Gastroesophageal sphincter (tissue), 4 donors: ENCODE measurements at regions not wholly inside any gene's neighbourhood (a gene's known extent, or its start where the extent isn't known, plus 50 kb on each side); places are given as distances from the start of the nearest gene placed in this dataset.
"Not testable (repeated sequence)": the region's sequence is repeated elsewhere in the genome, so short reads cannot be mapped to it uniquely, and the experiment has no call there.

Source experiments
- ATAC-seq: fragments of 150-250 bp; one replicate; pipeline ENCODE4 v1.9.1; 2016; ENCODE audit warnings: mild to moderate bottlenecking, moderate library complexity
- H3K27ac ChIP-seq, 4 donors: fragments of 200-600 bp; sonication (generic) in 3 of 4; 1 replicate in 3 of 4; 2 replicates in 1 of 4; pipeline ENCODE4 v1.5.1; 2016 to 2019
- H3K27me3 ChIP-seq: fragments of 200-600 bp; sonication (generic); one replicate; pipeline ENCODE4 v1.5.1; 2019
- H3K36me3 ChIP-seq, 2 donors: fragments of 200-600 bp; sonication (generic); one replicate each; pipeline ENCODE4 v1.5.1; 2019; ENCODE audit warnings: control low read depth in 1 of 2
- H3K4me1 ChIP-seq, 3 donors: fragments of 200-600 bp; sonication (generic); 1 replicate in 2 of 3; 2 replicates in 1 of 3; pipeline ENCODE4 v1.5.1; 2016 to 2019; ENCODE audit warnings: control low read depth in 2 of 3
- H3K4me3 ChIP-seq, 2 donors: fragments of 200-600 bp; sonication (generic); one replicate each; pipeline ENCODE4 v1.5.1; 2019; ENCODE audit warnings: mild to moderate bottlenecking in 1 of 2, moderate library complexity in 1 of 2
- H3K9me3 ChIP-seq, 3 donors: fragments of 200-600 bp; sonication (generic); one replicate each; pipeline ENCODE4 v1.5.1; 2017 to 2019; ENCODE audit warnings: control low read depth in 2 of 3
- EP300 ChIP-seq: sonication (generic); formaldehyde crosslinking; IDR thresholded peaks from one replicate; pipeline ENCODE4 v1.6.1; 2017; ENCODE audit warnings: antibody characterized with exemption, mild to moderate bottlenecking
- POLR2A ChIP-seq, 2 donors: fragments of 450-650 bp; IDR thresholded peaks; one replicate each; pipeline ENCODE4 v1.6.1; 2017; ENCODE audit warnings: antibody characterized with exemption in 2 of 2, mild to moderate bottlenecking in 2 of 2, moderate library complexity in 1 of 2
- POLR2AphosphoS5 ChIP-seq: sonication (generic); formaldehyde crosslinking; IDR thresholded peaks from one replicate; pipeline ENCODE4 v1.6.1; 2017; ENCODE audit warnings: antibody characterized with exemption
- WGBS, 2 donors: methylation state at CpG; one replicate each; pipeline ENCODE4 v1.1.5; 2018; ENCODE audit warnings: low coverage in 1 of 2; 5-methylcytosine and 5-hydroxymethylcytosine counted together
- TF ChIP-seq, protein P1 (sequence below), 4 experiments: fragments of 200-600 bp in 2 of 4; fragments of 450-650 bp in 2 of 4; sonication (generic) in 1 of 4; IDR thresholded peaks; one replicate each; pipeline ENCODE4 v1.5.1; 2017 to 2019; ENCODE audit warnings: antibody characterized with exemption in 4 of 4, mild to moderate bottlenecking in 2 of 4, moderate library complexity in 2 of 4

- Histone ChIP-seq H3K9me3 (no peaks in the 10 kb centered on the region), H3K4me3 (no peak overlapping the region), H3K4me1 (no peaks in the 10 kb centered on the region), H3K27ac (no peak overlapping the region), H3K27me3 (no peaks in the 10 kb centered on the region), H3K36me3 (no peaks in the 10 kb centered on the region)
- TF ChIP-seq, protein P1, sequence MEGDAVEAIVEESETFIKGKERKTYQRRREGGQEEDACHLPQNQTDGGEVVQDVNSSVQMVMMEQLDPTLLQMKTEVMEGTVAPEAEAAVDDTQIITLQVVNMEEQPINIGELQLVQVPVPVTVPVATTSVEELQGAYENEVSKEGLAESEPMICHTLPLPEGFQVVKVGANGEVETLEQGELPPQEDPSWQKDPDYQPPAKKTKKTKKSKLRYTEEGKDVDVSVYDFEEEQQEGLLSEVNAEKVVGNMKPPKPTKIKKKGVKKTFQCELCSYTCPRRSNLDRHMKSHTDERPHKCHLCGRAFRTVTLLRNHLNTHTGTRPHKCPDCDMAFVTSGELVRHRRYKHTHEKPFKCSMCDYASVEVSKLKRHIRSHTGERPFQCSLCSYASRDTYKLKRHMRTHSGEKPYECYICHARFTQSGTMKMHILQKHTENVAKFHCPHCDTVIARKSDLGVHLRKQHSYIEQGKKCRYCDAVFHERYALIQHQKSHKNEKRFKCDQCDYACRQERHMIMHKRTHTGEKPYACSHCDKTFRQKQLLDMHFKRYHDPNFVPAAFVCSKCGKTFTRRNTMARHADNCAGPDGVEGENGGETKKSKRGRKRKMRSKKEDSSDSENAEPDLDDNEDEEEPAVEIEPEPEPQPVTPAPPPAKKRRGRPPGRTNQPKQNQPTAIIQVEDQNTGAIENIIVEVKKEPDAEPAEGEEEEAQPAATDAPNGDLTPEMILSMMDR (IDR thresholded peaks at IDR 0.05) = no peak
- no peak for ATAC-seq
Observed at GRCh38 chr2:189238903-189239302, 59.3 kb upstream of the COL5A2 start.

GRCh38 chr2:189243843-189244242 is 64.3 kb upstream of the COL5A2 start:
- H3K4me1 ChIP-seq, H3K4me3 ChIP-seq, H3K27me3 ChIP-seq, H3K36me3 ChIP-seq, ATAC-seq, H3K27ac ChIP-seq, H3K9me3 ChIP-seq: not testable (repeated sequence)
- WGBS, 2 donors = 86% methylated on average over 1 of the region's 1 CpG; no CpG with 5 or more reads in 1 of the 2 donors

GRCh38 chr2:189247276-189247675 is 67.7 kb upstream of the COL5A2 start:
- ATAC-seq = no peak
- 93 to 100% methylated on average over 1 of the region's 1 CpG for WGBS, 2 donors

DNA sequence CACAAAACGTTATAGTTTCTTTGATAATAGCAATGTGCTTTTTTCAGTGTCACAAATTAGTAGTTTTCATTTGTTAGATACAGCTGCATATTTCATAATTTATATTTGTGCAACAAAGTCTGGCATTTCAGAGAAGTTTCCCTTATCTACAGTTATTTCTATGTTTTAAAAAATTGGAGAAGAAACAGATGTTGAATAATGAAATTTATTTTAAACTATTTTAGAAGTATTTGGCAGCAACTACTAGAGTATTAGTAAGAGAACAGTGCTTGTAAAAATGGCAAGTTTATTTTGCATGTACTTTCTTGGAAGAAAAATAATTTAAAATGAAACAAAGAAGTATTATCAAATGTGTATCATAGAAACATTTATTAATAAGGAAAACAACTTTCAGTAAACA is 68.6 kb upstream of the COL5A2 start:
- no peak for ATAC-seq
- WGBS, 2 donors = 0 to 25% methylated on average over 1 of the region's 1 CpG
- H3K27ac ChIP-seq = no peak overlapping the region
- no peaks in the 10 kb centered on the region for H3K9me3 ChIP-seq
- no peaks in the 10 kb centered on the region for H3K36me3 ChIP-seq
- no peak overlapping the region for H3K4me3 ChIP-seq
- TF ChIP-seq POLR2AphosphoS5 = no peak
- no peak for TF ChIP-seq POLR2A (IDR thresholded peaks at IDR 0.05)
- no peak for TF ChIP-seq EP300
- TF ChIP-seq, protein P1 (IDR thresholded peaks at IDR 0.05) = no peak
- H3K4me1 ChIP-seq = peaks cover 0 to 18% (median 9%) of the 10 kb centered on the region in 3 donors
- no peaks in the 10 kb centered on the region for H3K27me3 ChIP-seq

More at GRCh38 chr2:189247276-189247675, 67.7 kb upstream of the COL5A2 start:
- Histone ChIP-seq H3K9me3 (no peaks in the 10 kb centered on the region), H3K4me3 (no peak overlapping the region), H3K27me3 (no peaks in the 10 kb centered on the region), H3K4me1 (peaks cover 0 to 18% (median 9%) of the 10 kb centered on the region in 3 donors), H3K27ac (no peak overlapping the region), H3K36me3 (no peaks in the 10 kb centered on the region)
- no peak for TF ChIP-seq EP300
- no peak for TF ChIP-seq POLR2AphosphoS5
- TF ChIP-seq, protein P1 (IDR thresholded peaks at IDR 0.05) = no peak
- TF ChIP-seq POLR2A (IDR thresholded peaks at IDR 0.05) = no peak

DNA sequence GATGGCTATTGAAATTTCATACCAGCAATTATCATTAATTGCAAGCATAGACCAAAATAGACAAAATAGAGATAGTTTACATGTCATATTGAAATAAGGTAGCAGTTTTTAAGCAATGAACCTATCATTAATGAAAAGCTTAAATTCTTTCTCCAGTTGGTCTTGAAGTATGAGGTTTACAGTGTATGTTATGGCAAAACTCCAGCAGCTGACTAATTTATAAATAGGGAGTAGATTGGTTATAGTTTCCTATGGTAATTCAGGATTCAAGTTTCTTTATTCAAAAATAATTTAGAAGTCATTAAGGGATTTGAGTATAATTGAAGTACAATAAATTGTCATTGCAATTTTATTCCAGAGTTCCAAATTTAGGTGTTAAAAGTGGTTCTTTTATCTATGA is 69.6 kb upstream of the COL5A2 start:
- H3K4me1 ChIP-seq = peaks cover 0 to 20% (median 9%) of the 10 kb centered on the region in 3 donors
- TF ChIP-seq, protein P1 (IDR thresholded peaks at IDR 0.05) = no peak
- no peak for TF ChIP-seq POLR2AphosphoS5
- TF ChIP-seq EP300 = no peak
- no peak for TF ChIP-seq POLR2A (IDR thresholded peaks at IDR 0.05)
- no peaks in the 10 kb centered on the region for H3K36me3 ChIP-seq
- no peak overlapping the region for H3K27ac ChIP-seq
- ATAC-seq = no peak
- no peak overlapping the region for H3K4me3 ChIP-seq
- no peaks in the 10 kb centered on the region for H3K9me3 ChIP-seq
- no peaks in the 10 kb centered on the region for H3K27me3 ChIP-seq

GRCh38 chr2:189249901-189250300 is 70.3 kb upstream of the COL5A2 start:
- H3K4me3 ChIP-seq = no peak overlapping the region
- TF ChIP-seq, protein P1 (IDR thresholded peaks at IDR 0.05) = no peak
- TF ChIP-seq POLR2A (IDR thresholded peaks at IDR 0.05) (no peak), EP300 (no peak), POLR2AphosphoS5 (no peak)
- no peak for ATAC-seq
- H3K27me3 ChIP-seq = no peaks in the 10 kb centered on the region
- H3K36me3 ChIP-seq = no peaks in the 10 kb centered on the region
- peaks cover 0 to 28% (median 9%) of the 10 kb centered on the region in 3 donors for H3K4me1 ChIP-seq
- H3K9me3 ChIP-seq = no peaks in the 10 kb centered on the region
- 62 to 97% methylated on average over 4 to 5 of the region's 5 CpGs for WGBS, 2 donors
- H3K27ac ChIP-seq = no peak overlapping the region
